ENCODE measurements at regions not wholly inside any gene's neighbourhood (a gene's known extent, or its start where the extent isn't known, plus 50 kb on each side); places are given as distances from the start of the nearest gene placed in this dataset.

- TF ChIP-seq CTCF (conservative IDR thresholded peaks at IDR 0.05 in 1 of 2, IDR thresholded peaks at IDR 0.05 in 1 of 2; ENCODE audit: low read depth in 1 of 2, low read length in 2 of 2) (no peak), EZH2 (IDR thresholded peaks at IDR 0.05; ENCODE audit: low read length, missing control alignments) (no peak)
These were observed 308.9 kb upstream of the MPDZ start for GRCh38 chr9:13588151-13589033.
